Skeletal muscle tissue (tissue), 3 donors: ENCODE measurements at regions not wholly inside any gene's neighbourhood (a gene's known extent, or its start where the extent isn't known, plus 50 kb on each side); places are given as distances from the start of the nearest gene placed in this dataset.

Experiments used
- H3K27ac ChIP-seq: one replicate; pipeline ENCODE4 v1.7.0; 2013; ENCODE audit warnings: mild to moderate bottlenecking, low read depth, low read length, inconsistent platforms
- H3K27me3 ChIP-seq, 3 donors: one replicate each; pipeline ENCODE4 v1.7.0; 2013; ENCODE audit warnings: low read length in 3 of 3; ENCODE audit not compliant: control insufficient read depth in 3 of 3, insufficient read depth in 3 of 3
- H3K36me3 ChIP-seq, 3 donors: one replicate each; pipeline ENCODE4 v1.7.0; 2013; ENCODE audit warnings: low read length in 3 of 3; ENCODE audit not compliant: control insufficient read depth in 3 of 3, insufficient read depth in 3 of 3
- H3K4me1 ChIP-seq, 3 donors: one replicate each; pipeline ENCODE4 v1.7.0; 2013; ENCODE audit warnings: low read length in 3 of 3, mild to moderate bottlenecking in 3 of 3; ENCODE audit not compliant: control insufficient read depth in 3 of 3, insufficient read depth in 3 of 3
- H3K4me3 ChIP-seq, 3 donors: one replicate each; pipeline ENCODE4 v1.7.0; 2013; ENCODE audit warnings: low read length in 3 of 3
- H3K9ac ChIP-seq, 3 donors: one replicate each; pipeline ENCODE4 v1.7.0; 2013; ENCODE audit warnings: low read length in 3 of 3, mild to moderate bottlenecking in 3 of 3, moderate library complexity in 2 of 3, low read depth in 1 of 3
- H3K9me3 ChIP-seq, 3 donors: one replicate each; pipeline ENCODE4 v1.7.0; 2013; ENCODE audit warnings: low read length in 3 of 3; ENCODE audit not compliant: control insufficient read depth in 3 of 3
- donor health status: Osteomylitis.

DNA sequence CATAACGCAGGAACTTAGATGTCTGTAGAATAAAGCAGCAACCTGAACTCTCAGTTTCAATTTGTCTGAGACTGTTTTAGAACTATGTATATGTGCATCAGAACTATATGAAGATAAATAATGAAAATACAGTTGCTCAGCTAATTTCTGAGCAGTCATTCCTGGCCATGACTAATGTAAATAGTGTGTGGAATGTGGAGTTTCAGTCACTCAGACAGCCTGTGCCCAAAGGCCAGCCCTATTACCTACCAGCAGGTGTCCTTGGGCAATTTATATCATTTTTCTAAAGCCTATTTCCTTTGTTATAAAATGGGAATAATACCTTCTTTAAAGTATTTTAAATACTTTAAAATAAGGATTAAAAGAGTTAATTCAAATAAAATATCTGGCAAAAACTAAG, 56.0 kb upstream of the RELL1 start:
- no peaks in the 10 kb centered on the region for H3K27me3 ChIP-seq
- H3K27ac ChIP-seq, result no peak overlapping the region
- H3K4me3 ChIP-seq, result no peak overlapping the region
- H3K4me1 ChIP-seq, result no peaks in the 10 kb centered on the region
- no peak overlapping the region for H3K9ac ChIP-seq
- H3K36me3 ChIP-seq, result no peaks in the 10 kb centered on the region
- H3K9me3 ChIP-seq, result no peaks in the 10 kb centered on the region

DNA sequence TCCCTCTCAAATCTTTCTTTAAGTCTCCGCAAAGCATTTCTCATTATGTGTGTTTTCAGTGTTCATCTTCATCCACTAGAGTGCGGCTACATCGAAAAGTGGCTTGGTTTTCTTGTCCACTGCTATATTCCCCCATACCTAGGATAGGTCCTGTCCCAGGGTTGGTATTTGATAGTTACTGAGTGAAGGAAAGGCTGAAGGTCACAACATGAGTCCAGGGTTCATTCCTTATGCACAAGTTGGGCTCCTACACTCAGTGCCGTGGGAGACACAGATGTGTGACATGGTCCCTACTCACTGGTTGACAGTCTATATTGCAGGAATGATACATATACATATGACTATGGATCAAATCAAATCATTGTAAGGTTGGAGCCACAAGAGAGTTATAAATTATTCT, 55.4 kb upstream of the RELL1 start:
- Histone ChIP-seq H3K9me3 (no peaks in the 10 kb centered on the region), H3K4me3 (no peak overlapping the region), H3K36me3 (no peaks in the 10 kb centered on the region), H3K27ac (no peak overlapping the region), H3K27me3 (no peaks in the 10 kb centered on the region), H3K4me1 (no peaks in the 10 kb centered on the region), H3K9ac (no peak overlapping the region)

DNA sequence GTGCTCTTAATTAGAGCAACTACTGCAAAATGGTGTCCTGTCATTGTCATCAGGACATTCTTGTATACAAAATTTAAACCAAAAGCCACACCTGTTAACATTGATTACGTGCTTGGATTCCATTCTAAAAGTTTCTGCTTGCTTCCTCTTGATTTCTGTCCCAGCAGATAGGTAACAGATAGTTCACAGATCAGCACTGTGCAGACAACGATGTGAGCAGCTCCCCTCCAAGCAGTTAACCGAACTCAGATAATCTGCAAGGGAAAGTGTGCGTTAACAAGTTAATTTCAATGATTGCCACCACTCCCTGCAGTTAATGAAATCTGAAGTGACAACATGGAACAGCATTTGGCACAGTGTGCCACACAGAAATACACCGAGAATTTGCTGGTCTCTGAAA, 54.4 kb upstream of the RELL1 start:
- H3K4me1 ChIP-seq, result no peaks in the 10 kb centered on the region
- no peaks in the 10 kb centered on the region for H3K27me3 ChIP-seq
- no peaks in the 10 kb centered on the region for H3K9me3 ChIP-seq
- no peaks in the 10 kb centered on the region for H3K36me3 ChIP-seq
- no peak overlapping the region for H3K9ac ChIP-seq
- H3K4me3 ChIP-seq, result no peak overlapping the region
- no peak overlapping the region for H3K27ac ChIP-seq

DNA sequence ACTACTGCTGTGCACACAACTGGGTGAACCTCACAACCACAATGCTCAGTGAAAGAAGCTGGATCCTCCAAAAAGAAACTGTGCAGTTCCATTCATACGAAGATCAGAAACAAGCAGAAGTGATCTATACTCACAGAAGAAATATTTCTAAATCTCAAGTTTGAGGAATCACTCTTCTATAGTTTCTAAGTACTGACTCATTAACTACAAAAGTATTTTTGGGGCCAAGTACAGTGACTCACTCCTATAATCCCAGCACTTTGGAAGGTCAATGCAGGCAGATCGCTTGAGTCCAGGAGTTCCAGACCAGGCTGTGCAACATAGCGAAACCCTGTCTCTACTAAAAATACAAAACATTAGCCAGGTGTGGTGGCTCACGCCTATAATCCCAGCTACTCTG, 51.3 kb upstream of the RELL1 start:
- Histone ChIP-seq H3K4me3 (no peak overlapping the region), H3K27ac (no peak overlapping the region), H3K27me3 (no peaks in the 10 kb centered on the region), H3K9ac (no peak overlapping the region), H3K9me3 (no peaks in the 10 kb centered on the region), H3K36me3 (no peaks in the 10 kb centered on the region), H3K4me1 (no peaks in the 10 kb centered on the region)
